ENCODE measurements at regions not wholly inside any gene's neighbourhood (a gene's known extent, or its start where the extent isn't known, plus 50 kb on each side); places are given as distances from the start of the nearest gene placed in this dataset.

DNA sequence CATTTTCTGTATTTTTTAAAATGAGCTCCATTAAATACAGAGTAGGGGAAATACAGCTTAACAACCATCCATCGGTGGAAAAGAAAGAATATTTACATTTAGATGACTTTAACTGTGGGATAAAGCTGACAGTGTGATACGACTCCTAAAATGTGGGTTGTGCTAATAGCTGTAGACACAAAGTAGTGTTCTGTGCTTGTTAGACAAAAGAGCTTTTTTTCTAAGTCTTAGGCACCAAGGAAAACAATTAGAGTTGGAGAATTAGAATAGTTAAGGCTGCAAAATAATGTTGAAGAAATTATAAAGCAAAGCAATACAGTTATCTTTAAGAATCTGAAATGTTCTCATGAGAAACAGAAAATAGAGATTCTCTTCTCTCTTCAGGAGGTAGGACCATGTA, 307.7 kb upstream of the KIRREL3 start:
- dilution Hi-C loops (cut with MboI; ENCODE audit: extremely low pct_ligation_motif_present, low sequenced_read_pairs): no loop called here
- H3K9me1 ChIP-seq (replicated peaks; ENCODE audit: control insufficient read depth, extremely low read depth, insufficient read depth, low read length): no peaks in the 10 kb centered on the region
- no peak for DNase-seq (ENCODE audit: low read depth, low spot score)
- H3K9me3 ChIP-seq (replicated peaks; ENCODE audit: control insufficient read depth, insufficient read depth, low read length): peaks cover 2% of the 10 kb centered on the region
- no peaks in the 10 kb centered on the region for H3K27me3 ChIP-seq (ENCODE audit: control insufficient read depth in 2 of 2, insufficient read depth in 2 of 2, low read length in 2 of 2)
- H3K9ac ChIP-seq (replicated peaks; ENCODE audit: extremely low read depth, insufficient read depth, low read length): no peak overlapping the region
- CTCF ChIA-PET: no interaction called here
- no peak for FAIRE-seq
- H2AFZ ChIP-seq (ENCODE audit: low read depth, low read length): no peak overlapping the region
- H4K20me1 ChIP-seq (replicated peaks; ENCODE audit: control insufficient read depth, extremely low read depth, insufficient read depth, low read length): no peaks in the 10 kb centered on the region
- no peak overlapping the region for H3K27ac ChIP-seq (ENCODE audit: insufficient read depth, low read depth, low read length)
- POLR2A ChIA-PET: no interaction called here
- H3K36me3 ChIP-seq (ENCODE audit: control insufficient read depth in 2 of 2, extremely low read depth in 1 of 2, insufficient read depth in 2 of 2, low read length in 2 of 2): no peaks in the 10 kb centered on the region
- no TSS peak for BruUV-seq (replicated peaks)
- intact Hi-C loops (cut with micrococcal nuclease): no loop called here
- H3K4me1 ChIP-seq (ENCODE audit: control insufficient read depth, extremely low read depth, insufficient read depth, low read length): no peaks in the 10 kb centered on the region
- TF ChIP-seq MYC (IDR thresholded peaks at IDR 0.05; ENCODE audit: low read depth, low read length) (no peak), POLR2A (IDR thresholded peaks at IDR 0.05; ENCODE audit: low read depth, low read length) (no peak), GATA2 (IDR thresholded peaks at IDR 0.05; ENCODE audit: insufficient read depth, insufficient read length, low read depth, low read length) (no peak), FOS (IDR thresholded peaks at IDR 0.05; ENCODE audit: borderline replicate concordance, insufficient read depth, low read length) (no peak), POLR2AphosphoS5 (IDR thresholded peaks at IDR 0.05; ENCODE audit: insufficient read depth, low read depth, low read length) (no peak), JUN (IDR thresholded peaks at IDR 0.05; ENCODE audit: borderline replicate concordance, insufficient read depth, insufficient read length, low read depth) (no peak), EZH2 (IDR thresholded peaks at IDR 0.05; ENCODE audit: borderline replicate concordance, low read depth, low read length, severe bottlenecking) (no peak)
- TF ChIP-seq, protein P1, sequence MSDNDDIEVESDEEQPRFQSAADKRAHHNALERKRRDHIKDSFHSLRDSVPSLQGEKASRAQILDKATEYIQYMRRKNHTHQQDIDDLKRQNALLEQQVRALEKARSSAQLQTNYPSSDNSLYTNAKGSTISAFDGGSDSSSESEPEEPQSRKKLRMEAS (IDR thresholded peaks at IDR 0.05; ENCODE audit: insufficient read depth, insufficient read length): no peak
- TF ChIP-seq, protein P2, sequence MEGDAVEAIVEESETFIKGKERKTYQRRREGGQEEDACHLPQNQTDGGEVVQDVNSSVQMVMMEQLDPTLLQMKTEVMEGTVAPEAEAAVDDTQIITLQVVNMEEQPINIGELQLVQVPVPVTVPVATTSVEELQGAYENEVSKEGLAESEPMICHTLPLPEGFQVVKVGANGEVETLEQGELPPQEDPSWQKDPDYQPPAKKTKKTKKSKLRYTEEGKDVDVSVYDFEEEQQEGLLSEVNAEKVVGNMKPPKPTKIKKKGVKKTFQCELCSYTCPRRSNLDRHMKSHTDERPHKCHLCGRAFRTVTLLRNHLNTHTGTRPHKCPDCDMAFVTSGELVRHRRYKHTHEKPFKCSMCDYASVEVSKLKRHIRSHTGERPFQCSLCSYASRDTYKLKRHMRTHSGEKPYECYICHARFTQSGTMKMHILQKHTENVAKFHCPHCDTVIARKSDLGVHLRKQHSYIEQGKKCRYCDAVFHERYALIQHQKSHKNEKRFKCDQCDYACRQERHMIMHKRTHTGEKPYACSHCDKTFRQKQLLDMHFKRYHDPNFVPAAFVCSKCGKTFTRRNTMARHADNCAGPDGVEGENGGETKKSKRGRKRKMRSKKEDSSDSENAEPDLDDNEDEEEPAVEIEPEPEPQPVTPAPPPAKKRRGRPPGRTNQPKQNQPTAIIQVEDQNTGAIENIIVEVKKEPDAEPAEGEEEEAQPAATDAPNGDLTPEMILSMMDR (IDR thresholded peaks at IDR 0.05; ENCODE audit: extremely low read depth in 1 of 2, insufficient read depth in 1 of 2, low read depth in 1 of 2, low read length in 2 of 2): no peak
- no peaks in the 10 kb centered on the region for H3K79me2 ChIP-seq (ENCODE audit: control insufficient read depth, insufficient read depth, low read length)
- no peak overlapping the region for H3K4me2 ChIP-seq (ENCODE audit: insufficient read depth, low read length)
- H3K4me3 ChIP-seq (replicated peaks in 1 of 3; ENCODE audit: insufficient read depth in 1 of 3, low read depth in 1 of 3, low read length in 3 of 3): no peak overlapping the region

Measured in endothelial cell of umbilical vein (primary cell).